ENCODE measurements at regions not wholly inside any gene's neighbourhood (a gene's known extent, or its start where the extent isn't known, plus 50 kb on each side); places are given as distances from the start of the nearest gene placed in this dataset.

- TF ChIP-seq CTCF (IDR thresholded peaks at IDR 0.05; ENCODE audit: unreplicated experiment in 3 of 3) = peak in 2 of 3 experiments; percentile 25 to 27
- H3K4me3 Mint-ChIP-seq = peak overlapping the region; percentile 53 to 74 (median 67)
- H3K9me3 Mint-ChIP-seq = no peaks in the 10 kb centered on the region
- no peaks in the 10 kb centered on the region for H3K27me3 Mint-ChIP-seq (ENCODE audit: low read depth)
- H3K4me1 Mint-ChIP-seq = peaks cover 74% of the 10 kb centered on the region
- no peaks in the 10 kb centered on the region for H3K36me3 Mint-ChIP-seq (ENCODE audit: low read depth)
- H3K27ac Mint-ChIP-seq = peak overlapping the region; percentile 93 to 95 (median 93)
Observed at GRCh38 chr9:86795823-86796553, 151.3 kb downstream of the GAS1 start.

GRCh38 chr9:86795047-86795442 is 152.3 kb downstream of the GAS1 start:
- TF ChIP-seq CTCF (IDR thresholded peaks at IDR 0.05; ENCODE audit: unreplicated experiment in 3 of 3) = no peak
- Mint-ChIP-seq H3K27ac (peak overlapping the region; percentile 93 to 95 (median 93)), H3K36me3 (ENCODE audit: low read depth) (no peaks in the 10 kb centered on the region), H3K9me3 (no peaks in the 10 kb centered on the region), H3K4me3 (peak overlapping the region; percentile 53 to 74 (median 67)), H3K27me3 (ENCODE audit: low read depth) (no peaks in the 10 kb centered on the region), H3K4me1 (peaks cover 80% of the 10 kb centered on the region)

- Mint-ChIP-seq H3K4me3 (peak overlapping the region; percentile 20 to 74 (median 51)), H3K4me1 (peaks cover 82% of the 10 kb centered on the region), H3K9me3 (no peaks in the 10 kb centered on the region), H3K27ac (peak overlapping the region; percentile 93 to 95 (median 93)), H3K27me3 (ENCODE audit: low read depth) (no peaks in the 10 kb centered on the region), H3K36me3 (ENCODE audit: low read depth) (no peaks in the 10 kb centered on the region)
- no peak for TF ChIP-seq CTCF (IDR thresholded peaks at IDR 0.05; ENCODE audit: unreplicated experiment in 3 of 3)
Observed at GRCh38 chr9:86794391-86795046, 152.8 kb downstream of the GAS1 start.

GRCh38 chr9:86792136-86792535 is 155.2 kb downstream of the GAS1 start:
- Mint-ChIP-seq H3K27me3 (ENCODE audit: low read depth) (no peaks in the 10 kb centered on the region), H3K9me3 (no peaks in the 10 kb centered on the region), H3K27ac (peak overlapping the region in 1 of 3 experiments; percentile 95), H3K36me3 (ENCODE audit: low read depth) (no peaks in the 10 kb centered on the region), H3K4me3 (no peak overlapping the region), H3K4me1 (peaks cover 75% of the 10 kb centered on the region)
- no peak for TF ChIP-seq CTCF (IDR thresholded peaks at IDR 0.05; ENCODE audit: unreplicated experiment in 3 of 3)

- no peaks in the 10 kb centered on the region for H3K27me3 Mint-ChIP-seq (ENCODE audit: low read depth)
- no peaks in the 10 kb centered on the region for H3K36me3 Mint-ChIP-seq (ENCODE audit: low read depth)
- peak overlapping the region; percentile 32 to 97 (median 97) for H3K27ac Mint-ChIP-seq
- no peak overlapping the region for H3K4me3 Mint-ChIP-seq
- TF ChIP-seq CTCF (IDR thresholded peaks at IDR 0.05; ENCODE audit: unreplicated experiment in 3 of 3) = no peak
- H3K4me1 Mint-ChIP-seq = peaks cover 74% of the 10 kb centered on the region
- no peaks in the 10 kb centered on the region for H3K9me3 Mint-ChIP-seq
Observed at GRCh38 chr9:86790805-86791204, 156.5 kb downstream of the GAS1 start.

Measured in nephron (organoid).